SK-N-SH (cell line): ENCODE measurements at regions not wholly inside any gene's neighbourhood (a gene's known extent, or its start where the extent isn't known, plus 50 kb on each side); places are given as distances from the start of the nearest gene placed in this dataset.
"Not testable (repeated sequence)": the region's sequence is repeated elsewhere in the genome, so short reads cannot be mapped to it uniquely, and the experiment has no call there.

Experiments used
- CTCF ChIA-PET: fragments of 300-600, 350-600 bp; formaldehyde crosslinking; extraction: SDS; loops from one replicate; lab custom pipeline; 2021; lab: Yijun Ruan, JAX
- POLR2A ChIA-PET: fragments of 350-600 bp; sonication (Branson Sonifier 250); formaldehyde crosslinking; extraction: SDS; loops from one replicate; lab custom pipeline; 2020; ENCODE audit warnings: antibody characterized with exemption, inconsistent platforms; lab: Yijun Ruan, JAX
- DNase-seq: peaks from one replicate; pipeline ENCODE4 v3.0.0; 2012
- H2AFZ ChIP-seq: fragments of 200-600 bp; sonication (generic); 2 replicates; pipeline ENCODE4 v1.8.1; 2016; ENCODE audit warnings: antibody characterized with exemption, mild to moderate bottlenecking, low read depth
- H3F3A ChIP-seq: fragments of 200-600 bp; sonication (generic); replicated peaks from 2 replicates; pipeline ENCODE3; 2016; ENCODE audit warnings: antibody characterized with exemption, mild to moderate bottlenecking; ENCODE audit not compliant: insufficient read depth
- H3K27ac ChIP-seq, 2 experiments: fragments of 200-500 bp in 1 of 2; fragments of 200-600 bp in 1 of 2; sonication (Bioruptor generic) in 1 of 2; sonication (generic), shearing (Covaris generic) in 1 of 2; 2 replicates each; pipeline versions ENCODE4 v1.5.1 to v1.6.1; 2014 to 2016; ENCODE audit warnings: low read depth in 2 of 2, inconsistent platforms in 1 of 2, low read length in 1 of 2, mild to moderate bottlenecking in 1 of 2, mixed read lengths in 1 of 2
- H3K27me3 ChIP-seq: fragments of 200-600 bp; sonication (generic), shearing (Covaris generic); 2 replicates; pipeline ENCODE4 v1.6.1; 2016; ENCODE audit warnings: mixed run types; ENCODE audit not compliant: insufficient read depth
- H3K36me3 ChIP-seq, 2 experiments: fragments of 200-500 bp in 1 of 2; fragments of 200-600 bp in 1 of 2; sonication (Bioruptor generic) in 1 of 2; sonication (generic) in 1 of 2; replicated peaks in 1 of 2; 2 replicates each; pipeline versions ENCODE3 to v1.5.1; 2014 to 2016; ENCODE audit warnings: low read length in 1 of 2, mild to moderate bottlenecking in 1 of 2; ENCODE audit not compliant: insufficient read depth in 2 of 2, control insufficient read depth in 1 of 2
- H3K4me1 ChIP-seq, 2 experiments: fragments of 200-500 bp in 1 of 2; fragments of 200-600 bp in 1 of 2; sonication (Bioruptor generic) in 1 of 2; sonication (generic), shearing (Covaris generic) in 1 of 2; 2 replicates each; pipeline versions ENCODE4 v1.5.1 to v1.6.1; 2014 to 2016; ENCODE audit warnings: low read depth in 1 of 2, low read length in 1 of 2, mixed run types in 1 of 2; ENCODE audit not compliant: insufficient read depth in 2 of 2, control insufficient read depth in 1 of 2
- H3K4me2 ChIP-seq: fragments of 200-600 bp; sonication (generic), shearing (Covaris generic); 2 replicates; pipeline ENCODE4 v1.6.1; 2017; ENCODE audit warnings: mixed run types
- H3K4me3 ChIP-seq, 2 experiments: fragments of 200-500 bp in 1 of 2; fragments of 200-600 bp in 1 of 2; sonication (Bioruptor generic) in 1 of 2; sonication (generic), shearing (Covaris generic) in 1 of 2; 2 replicates each; pipeline versions ENCODE4 v1.5.1 to v1.8.1; 2014 to 2016; ENCODE audit warnings: low read depth in 2 of 2, inconsistent platforms in 1 of 2, low read length in 1 of 2, mild to moderate bottlenecking in 1 of 2, mixed read lengths in 1 of 2, moderate library complexity in 1 of 2
- H3K79me2 ChIP-seq: fragments of 200-600 bp; sonication (generic); 2 replicates; pipeline ENCODE4 v1.8.1; 2017; ENCODE audit warnings: mild to moderate bottlenecking; ENCODE audit not compliant: insufficient read depth
- H3K9ac ChIP-seq: fragments of 200-600 bp; sonication (generic); 2 replicates; pipeline ENCODE4 v1.6.1; 2017; ENCODE audit warnings: mixed run types
- H3K9me2 ChIP-seq: fragments of 200-600 bp; sonication (generic); 2 replicates; pipeline ENCODE4 v1.6.1; 2017; ENCODE audit warnings: mixed run types
- H3K9me3 ChIP-seq: fragments of 200-600 bp; sonication (generic); 2 replicates; pipeline ENCODE4 v1.6.1; 2017; ENCODE audit warnings: mixed run types, mild to moderate bottlenecking, moderate library complexity
- H4K20me1 ChIP-seq: fragments of 200-600 bp; sonication (generic); 2 replicates; pipeline ENCODE4 v1.6.1; 2017; ENCODE audit warnings: mild to moderate bottlenecking, mixed run types; ENCODE audit not compliant: insufficient read depth
- EZH2phosphoT487 ChIP-seq: fragments of 200-600 bp; sonication (generic); IDR thresholded peaks from 2 replicates; pipeline ENCODE4 v1.6.1; 2017; ENCODE audit warnings: low read depth, mixed run types, mild to moderate bottlenecking, antibody characterized with exemption, moderate library complexity, borderline replicate concordance
- FOXJ3 ChIP-seq: sonication (generic); formaldehyde crosslinking; IDR thresholded peaks from 2 replicates; pipeline ENCODE4 v1.5.1; 2020; ENCODE audit warnings: mild to moderate bottlenecking, missing genetic modification reagents
- GABPA ChIP-seq: IDR thresholded peaks from 2 replicates; pipeline ENCODE4 v1.4.0; 2012; ENCODE audit warnings: low read depth, mild to moderate bottlenecking
- NRF1 ChIP-seq: IDR thresholded peaks from 2 replicates; pipeline ENCODE4 v1.6.1; 2012; ENCODE audit warnings: low read depth, mild to moderate bottlenecking, low read length
- SIN3A ChIP-seq: IDR thresholded peaks from 2 replicates; pipeline ENCODE4 v1.6.1; 2012; ENCODE audit warnings: low read depth, mild to moderate bottlenecking, low read length, moderate library complexity, borderline replicate concordance
- WGBS: methylation state at CpG from one replicate; pipeline ENCODE4 v1.1.6; 2017; ENCODE audit warnings: low lambda C conversion rate; 5-methylcytosine and 5-hydroxymethylcytosine counted together
- small RNA-seq, 7 experiments: library from RNA; depleted of rRNA; stranded (forward); fragments of <200 nt; gene quantifications; one replicate each; pipeline ENCODE3, GENCODE V24; 2012
- TF ChIP-seq, protein P1 (sequence below): IDR thresholded peaks from 2 replicates; pipeline ENCODE4 v1.4.0; 2012; ENCODE audit warnings: low read depth, borderline replicate concordance

DNA sequence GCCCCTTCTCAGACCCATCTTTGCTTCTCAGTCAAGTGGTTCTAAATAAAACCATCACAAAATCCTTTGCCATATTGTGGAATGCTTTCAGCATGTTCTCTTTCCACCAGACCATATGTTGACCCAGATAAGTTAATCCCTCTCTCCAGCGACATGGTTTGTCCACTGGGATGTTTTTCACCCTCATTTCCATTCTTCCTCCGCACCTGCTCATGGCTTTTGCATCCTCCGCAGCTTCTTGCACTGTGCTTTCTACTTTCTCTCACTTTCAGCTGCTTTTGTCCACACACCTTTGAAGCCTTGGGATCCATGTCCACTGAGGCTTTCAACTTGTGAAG is 52.3 kb upstream of the WAC start:
- Histone ChIP-seq H3K9ac (no peak overlapping the region), H3K4me1 (peaks cover 0 to 5% of the 10 kb centered on the region in 2 experiments; a peak in 1 of 4 replicates), H3K4me3 (no peak overlapping the region), H4K20me1 (no peaks in the 10 kb centered on the region), H3K36me3 (no peaks in the 10 kb centered on the region), H3K27ac (no peak overlapping the region), H3K9me3 (no peaks in the 10 kb centered on the region), H2AFZ (no peak overlapping the region), H3F3A (no peaks in the 10 kb centered on the region), H3K79me2 (no peaks in the 10 kb centered on the region), H3K27me3 (no peaks in the 10 kb centered on the region; the same call in 1 of the 2 replicates), H3K9me2 (no peaks in the 10 kb centered on the region), H3K4me2 (no peak overlapping the region)
- no peak for TF ChIP-seq FOXJ3 (CRISPR knock-in tag)
- TF ChIP-seq, protein P1, sequence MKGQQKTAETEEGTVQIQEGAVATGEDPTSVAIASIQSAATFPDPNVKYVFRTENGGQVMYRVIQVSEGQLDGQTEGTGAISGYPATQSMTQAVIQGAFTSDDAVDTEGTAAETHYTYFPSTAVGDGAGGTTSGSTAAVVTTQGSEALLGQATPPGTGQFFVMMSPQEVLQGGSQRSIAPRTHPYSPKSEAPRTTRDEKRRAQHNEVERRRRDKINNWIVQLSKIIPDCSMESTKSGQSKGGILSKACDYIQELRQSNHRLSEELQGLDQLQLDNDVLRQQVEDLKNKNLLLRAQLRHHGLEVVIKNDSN = no peak
- TF ChIP-seq SIN3A = no peak
- TF ChIP-seq GABPA = no peak
- 78% methylated on average over 3 of the region's 3 CpGs for WGBS
- CTCF ChIA-PET = interaction anchor here (0.6 to 1.4 kb wide), 2 partner anchors 9 to 22 kb away, joined by 3 to 5 read pairs; no protein-coding TSS in a partner anchor
- POLR2A ChIA-PET = no interaction called here
- DNase-seq = no peak

GRCh38 chr10:28481346-28481745 is 51.6 kb upstream of the WAC start:
- H3F3A ChIP-seq, DNase-seq, H3K9me2 ChIP-seq, H3K79me2 ChIP-seq, H3K4me3 ChIP-seq, H3K27me3 ChIP-seq, H3K9me3 ChIP-seq, H3K9ac ChIP-seq, H3K27ac ChIP-seq, H3K4me1 ChIP-seq, H2AFZ ChIP-seq, POLR2A ChIA-PET, H3K36me3 ChIP-seq, H4K20me1 ChIP-seq, H3K4me2 ChIP-seq: not testable (repeated sequence)
- WGBS = 23% methylated on average over 5 of the region's 5 CpGs
- CTCF ChIA-PET = interaction anchor here (0.6 to 1.4 kb wide), 3 partner anchors 10 to 21 kb away, joined by 3 to 5 read pairs (median 3); no protein-coding TSS in a partner anchor

DNA sequence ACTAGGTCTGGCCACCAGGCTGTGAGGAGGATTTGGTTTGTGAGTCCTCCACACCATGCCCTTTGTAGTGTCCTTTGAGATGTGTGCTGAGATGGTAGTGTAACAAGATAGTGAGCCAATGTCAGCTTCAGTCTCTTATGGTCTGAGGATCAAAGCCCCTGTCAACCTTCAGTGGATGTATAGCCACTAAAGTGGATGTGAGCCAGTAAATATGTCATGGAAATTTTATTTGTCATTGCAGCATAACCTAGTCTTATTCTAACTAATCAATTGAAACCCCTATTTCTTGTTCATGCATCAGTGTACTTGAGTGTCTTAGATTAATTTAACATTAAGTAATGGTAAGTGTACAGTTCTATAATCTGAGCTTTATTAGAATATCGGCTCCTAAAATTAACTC is 51.0 kb upstream of the WAC start:
- Histone ChIP-seq H3K4me2 (no peak overlapping the region), H3K9me3 (no peaks in the 10 kb centered on the region), H3F3A (no peaks in the 10 kb centered on the region), H3K4me1 (peaks cover 0 to 5% of the 10 kb centered on the region in 2 experiments; a peak in 1 of 4 replicates), H2AFZ (no peak overlapping the region), H3K9ac (no peak overlapping the region), H3K9me2 (no peaks in the 10 kb centered on the region), H3K4me3 (no peak overlapping the region), H3K79me2 (no peaks in the 10 kb centered on the region), H4K20me1 (no peaks in the 10 kb centered on the region), H3K27me3 (no peaks in the 10 kb centered on the region; the same call in 1 of the 2 replicates), H3K27ac (no peak overlapping the region), H3K36me3 (no peaks in the 10 kb centered on the region)
- POLR2A ChIA-PET = no interaction called here
- DNase-seq = no peak
- WGBS = 56% methylated on average over 1 of the region's 1 CpG
- TF ChIP-seq EZH2phosphoT487 = no peak
- no peak for TF ChIP-seq NRF1
- CTCF ChIA-PET = interaction anchor here (0.9 kb wide), 1 partner anchor 11 kb away, joined by 3 read pairs; no protein-coding TSS in a partner anchor

Small RNA genes in the stretch of these regions (small RNA-seq; reads per million reads assigned to genes)
- 0 reads per million in 7 experiments for gene RF00012
